SH-SY5Y (cell line): ENCODE measurements at regions not wholly inside any gene's neighbourhood (a gene's known extent, or its start where the extent isn't known, plus 50 kb on each side); places are given as distances from the start of the nearest gene placed in this dataset.

Experiments used
- GATA2 ChIP-seq: IDR thresholded peaks from 2 replicates; pipeline ENCODE4 v1.6.1; 2011; ENCODE audit warnings: mild to moderate bottlenecking, low read depth, low read length
- GATA3 ChIP-seq: IDR thresholded peaks from 2 replicates; pipeline ENCODE4 v1.6.1; 2011; ENCODE audit warnings: low read depth, mild to moderate bottlenecking, low read length, moderate library complexity

- TF ChIP-seq GATA3 (no peak), GATA2 (no peak)
These were observed 84.3 kb upstream of the CAST start for GRCh38 chr5:96577909-96578308.
